ENCODE measurements at regions not wholly inside any gene's neighbourhood (a gene's known extent, or its start where the extent isn't known, plus 50 kb on each side); places are given as distances from the start of the nearest gene placed in this dataset.

DNA sequence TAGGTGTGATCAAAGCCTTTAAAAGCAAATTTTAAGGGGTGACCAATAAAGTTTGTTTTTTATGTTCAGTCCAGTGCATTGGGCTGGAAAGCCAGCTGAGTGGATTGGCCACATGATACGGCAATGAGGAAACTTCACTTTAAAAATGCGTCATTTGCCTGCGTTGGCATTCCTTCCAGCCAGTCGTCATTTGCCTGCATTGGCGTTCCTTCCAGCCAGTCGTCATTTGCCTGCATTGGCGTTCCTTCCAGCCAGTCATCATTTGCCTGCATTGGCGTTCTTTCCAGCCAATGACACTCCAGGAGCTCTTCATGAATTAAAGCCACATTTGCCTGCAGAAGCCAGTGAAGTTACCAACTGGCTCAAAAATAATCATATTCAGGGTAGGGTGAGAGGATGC lies 378.6 kb downstream of the SMOC2 start:
- Histone ChIP-seq H3K4me2 (ENCODE audit: low read depth, low read length) (no peak overlapping the region), H3K27ac (ENCODE audit: low read length) (no peak overlapping the region), H3K9ac (ENCODE audit: low read length) (no peak overlapping the region), H3F3A (ENCODE audit: insufficient read depth, low read length) (no peaks in the 10 kb centered on the region), H2AFZ (ENCODE audit: low read length) (no peak overlapping the region), H3K4me3 (ENCODE audit: low read length) (no peak overlapping the region), H3K79me2 (ENCODE audit: low read length) (no peaks in the 10 kb centered on the region), H4K20me1 (ENCODE audit: insufficient read depth, low read length) (no peaks in the 10 kb centered on the region), H3K27me3 (replicated peaks; ENCODE audit: insufficient read depth, low read length) (no peaks in the 10 kb centered on the region), H3K9me3 (replicated peaks; ENCODE audit: insufficient read depth, low read length) (no peaks in the 10 kb centered on the region), H3K4me1 (ENCODE audit: low read length) (no peaks in the 10 kb centered on the region), H3K9me2 (replicated peaks; ENCODE audit: insufficient read depth, low read length) (no peaks in the 10 kb centered on the region), H3K36me3 (replicated peaks; ENCODE audit: insufficient read depth, low read length) (no peaks in the 10 kb centered on the region)
- TF ChIP-seq EZH2 (optimal IDR thresholded peaks at IDR 0.05; ENCODE audit: low read depth, low read length) (no peak), EZH2phosphoT487 (IDR thresholded peaks at IDR 0.05; ENCODE audit: low read length) (no peak)
- TF ChIP-seq, protein P1, sequence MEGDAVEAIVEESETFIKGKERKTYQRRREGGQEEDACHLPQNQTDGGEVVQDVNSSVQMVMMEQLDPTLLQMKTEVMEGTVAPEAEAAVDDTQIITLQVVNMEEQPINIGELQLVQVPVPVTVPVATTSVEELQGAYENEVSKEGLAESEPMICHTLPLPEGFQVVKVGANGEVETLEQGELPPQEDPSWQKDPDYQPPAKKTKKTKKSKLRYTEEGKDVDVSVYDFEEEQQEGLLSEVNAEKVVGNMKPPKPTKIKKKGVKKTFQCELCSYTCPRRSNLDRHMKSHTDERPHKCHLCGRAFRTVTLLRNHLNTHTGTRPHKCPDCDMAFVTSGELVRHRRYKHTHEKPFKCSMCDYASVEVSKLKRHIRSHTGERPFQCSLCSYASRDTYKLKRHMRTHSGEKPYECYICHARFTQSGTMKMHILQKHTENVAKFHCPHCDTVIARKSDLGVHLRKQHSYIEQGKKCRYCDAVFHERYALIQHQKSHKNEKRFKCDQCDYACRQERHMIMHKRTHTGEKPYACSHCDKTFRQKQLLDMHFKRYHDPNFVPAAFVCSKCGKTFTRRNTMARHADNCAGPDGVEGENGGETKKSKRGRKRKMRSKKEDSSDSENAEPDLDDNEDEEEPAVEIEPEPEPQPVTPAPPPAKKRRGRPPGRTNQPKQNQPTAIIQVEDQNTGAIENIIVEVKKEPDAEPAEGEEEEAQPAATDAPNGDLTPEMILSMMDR (IDR thresholded peaks at IDR 0.05; ENCODE audit: low read length), result no peak
- DNase-seq, result no peak

DNA sequence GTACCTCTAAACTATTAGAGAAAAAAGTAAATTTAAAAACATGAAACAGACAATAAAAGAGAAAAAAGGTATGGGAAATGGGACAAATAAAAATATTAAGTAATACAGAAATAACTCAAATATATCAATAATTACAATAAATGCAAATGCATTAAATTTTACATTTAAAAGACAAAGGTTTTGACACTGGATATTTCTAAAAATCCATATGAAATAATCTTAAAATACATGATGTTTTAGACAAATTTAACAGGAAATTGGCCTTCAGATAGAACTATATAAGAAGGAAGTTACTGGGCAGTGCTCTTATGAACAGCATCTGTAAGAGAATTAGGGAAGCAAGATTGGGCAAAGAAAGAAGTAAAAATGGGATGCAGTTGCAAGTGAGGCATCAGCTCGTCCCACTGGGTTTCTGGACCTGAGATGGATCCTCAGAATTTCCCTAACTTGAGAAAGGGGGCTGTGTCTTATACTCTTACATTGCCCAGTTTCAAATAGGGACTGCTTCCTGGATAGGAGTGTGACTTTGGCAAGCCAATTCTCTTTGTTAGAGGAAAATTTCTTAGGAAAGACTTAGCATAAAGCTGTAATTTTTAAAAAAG lies 376.7 kb downstream of the SMOC2 start:
- H2AFZ ChIP-seq (ENCODE audit: low read length), result no peak overlapping the region
- no peak overlapping the region for H3K9ac ChIP-seq (ENCODE audit: low read length)
- H3K27me3 ChIP-seq (replicated peaks; ENCODE audit: insufficient read depth, low read length), result no peaks in the 10 kb centered on the region
- H3K4me2 ChIP-seq (ENCODE audit: low read depth, low read length), result no peak overlapping the region
- no peaks in the 10 kb centered on the region for H3K9me2 ChIP-seq (replicated peaks; ENCODE audit: insufficient read depth, low read length)
- H3K79me2 ChIP-seq (ENCODE audit: low read length), result no peaks in the 10 kb centered on the region
- H3K9me3 ChIP-seq (replicated peaks; ENCODE audit: insufficient read depth, low read length), result no peaks in the 10 kb centered on the region
- no peaks in the 10 kb centered on the region for H3K36me3 ChIP-seq (replicated peaks; ENCODE audit: insufficient read depth, low read length)
- TF ChIP-seq, protein P1 (IDR thresholded peaks at IDR 0.05; ENCODE audit: low read length), result no peak
- TF ChIP-seq EZH2phosphoT487 (IDR thresholded peaks at IDR 0.05; ENCODE audit: low read length), result no peak
- TF ChIP-seq EZH2 (optimal IDR thresholded peaks at IDR 0.05; ENCODE audit: low read depth, low read length), result no peak
- no peak overlapping the region for H3K4me3 ChIP-seq (ENCODE audit: low read length)
- H4K20me1 ChIP-seq (ENCODE audit: insufficient read depth, low read length), result no peaks in the 10 kb centered on the region
- H3F3A ChIP-seq (ENCODE audit: insufficient read depth, low read length), result no peaks in the 10 kb centered on the region
- H3K4me1 ChIP-seq (ENCODE audit: low read length), result no peaks in the 10 kb centered on the region
- H3K27ac ChIP-seq (ENCODE audit: low read length), result no peak overlapping the region
- no peak for DNase-seq

- TF ChIP-seq, protein P1 (IDR thresholded peaks at IDR 0.05; ENCODE audit: low read length), result no peak; the same call in 1 of the 2 replicates
- TF ChIP-seq EZH2phosphoT487 (IDR thresholded peaks at IDR 0.05; ENCODE audit: low read length) (no peak), EZH2 (optimal IDR thresholded peaks at IDR 0.05; ENCODE audit: low read depth, low read length) (no peak)
- no peak overlapping the region for H3K9ac ChIP-seq (ENCODE audit: low read length)
- no peaks in the 10 kb centered on the region for H3K79me2 ChIP-seq (ENCODE audit: low read length)
- no peak overlapping the region for H3K4me2 ChIP-seq (ENCODE audit: low read depth, low read length)
- H3K4me1 ChIP-seq (ENCODE audit: low read length), result no peaks in the 10 kb centered on the region
- no peak overlapping the region for H3K27ac ChIP-seq (ENCODE audit: low read length)
- DNase-seq, result no peak
- no peaks in the 10 kb centered on the region for H3K9me2 ChIP-seq (replicated peaks; ENCODE audit: insufficient read depth, low read length)
- no peak overlapping the region for H3K4me3 ChIP-seq (ENCODE audit: low read length)
- no peaks in the 10 kb centered on the region for H3K27me3 ChIP-seq (replicated peaks; ENCODE audit: insufficient read depth, low read length)
- H4K20me1 ChIP-seq (ENCODE audit: insufficient read depth, low read length), result no peaks in the 10 kb centered on the region
- H3K9me3 ChIP-seq (replicated peaks; ENCODE audit: insufficient read depth, low read length), result no peaks in the 10 kb centered on the region
- H3F3A ChIP-seq (ENCODE audit: insufficient read depth, low read length), result no peaks in the 10 kb centered on the region
- H3K36me3 ChIP-seq (replicated peaks; ENCODE audit: insufficient read depth, low read length), result no peaks in the 10 kb centered on the region
- no peak overlapping the region for H2AFZ ChIP-seq (ENCODE audit: low read length)
Measured at GRCh38 chr6:168815229-168815628, 374.2 kb downstream of the SMOC2 start.
